ENCODE measurements at regions not wholly inside any gene's neighbourhood (a gene's known extent, or its start where the extent isn't known, plus 50 kb on each side); places are given as distances from the start of the nearest gene placed in this dataset.
"Not testable (repeated sequence)": the region's sequence is repeated elsewhere in the genome, so short reads cannot be mapped to it uniquely, and the experiment has no call there.

DNA sequence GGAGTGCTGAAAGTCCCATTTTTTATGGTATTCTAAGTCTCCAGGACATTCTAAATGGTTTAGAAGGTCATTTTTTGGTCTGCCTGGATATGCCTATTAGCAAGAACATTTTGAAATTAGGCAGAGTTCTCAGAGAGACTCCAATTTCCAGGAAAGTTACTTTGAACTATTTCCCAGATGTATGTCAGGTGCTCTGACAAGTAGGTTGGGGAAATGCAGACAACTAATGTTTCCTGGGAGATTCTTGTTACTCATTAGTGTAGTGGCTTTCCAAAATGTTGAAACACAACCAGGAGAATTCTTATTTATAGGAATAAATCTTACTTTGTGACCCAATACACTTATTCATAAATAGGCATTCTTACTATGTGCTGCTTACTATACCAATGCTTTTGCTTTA is 268.4 kb downstream of the ZNF37A start:
- DNase-seq (ENCODE audit: low read depth in 2 of 2), result not testable (repeated sequence)

DNA sequence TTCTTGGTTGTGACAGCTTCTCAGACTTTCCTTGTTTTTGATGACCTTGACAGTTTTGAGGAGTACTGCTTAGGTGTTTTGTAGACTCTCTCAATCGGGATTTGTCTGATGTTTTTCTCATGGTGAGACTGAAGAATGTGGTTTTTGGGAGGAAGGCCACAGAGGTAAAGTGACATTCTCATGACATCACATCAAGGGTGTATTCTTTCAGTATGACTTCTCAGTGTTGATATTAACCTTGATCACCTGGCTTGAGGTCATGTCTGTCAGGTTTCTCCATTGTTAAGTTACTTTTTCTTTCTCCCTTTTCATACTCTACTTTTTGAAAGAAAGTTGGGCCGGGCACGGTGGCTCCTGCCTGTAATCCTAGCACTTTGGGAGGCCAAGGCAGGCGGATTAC is 269.9 kb downstream of the ZNF37A start:
- DNase-seq (ENCODE audit: low read depth in 2 of 2), result not testable (repeated sequence)

DNA sequence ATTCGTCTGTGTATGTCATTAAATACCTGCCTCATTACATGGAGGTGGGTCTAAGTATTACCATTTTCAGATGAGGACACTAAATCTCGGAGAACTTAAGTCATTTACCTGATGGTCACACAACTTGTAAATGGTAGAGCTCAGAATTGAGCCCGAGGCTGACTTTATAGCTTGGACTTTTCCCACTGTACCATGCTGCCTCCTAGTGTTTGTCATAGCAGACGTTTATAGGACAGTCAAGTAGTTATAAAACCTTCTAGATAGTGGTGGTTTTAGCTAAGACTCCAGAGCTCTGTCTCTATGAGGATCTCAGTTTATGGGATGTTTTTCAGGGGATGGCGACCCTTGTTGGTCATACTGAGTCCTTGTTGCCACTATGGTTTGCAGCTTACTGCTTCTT is 271.8 kb downstream of the ZNF37A start:
- not testable (repeated sequence) for DNase-seq (ENCODE audit: low read depth in 2 of 2)

GRCh38 chr10:38383800-38384199 is 289.7 kb downstream of the ZNF37A start:
- not testable (repeated sequence) for DNase-seq (ENCODE audit: low read depth in 2 of 2)

GRCh38 chr10:38386869-38387268 is 292.7 kb downstream of the ZNF37A start:
- DNase-seq (ENCODE audit: low read depth in 2 of 2), result not testable (repeated sequence)

DNA sequence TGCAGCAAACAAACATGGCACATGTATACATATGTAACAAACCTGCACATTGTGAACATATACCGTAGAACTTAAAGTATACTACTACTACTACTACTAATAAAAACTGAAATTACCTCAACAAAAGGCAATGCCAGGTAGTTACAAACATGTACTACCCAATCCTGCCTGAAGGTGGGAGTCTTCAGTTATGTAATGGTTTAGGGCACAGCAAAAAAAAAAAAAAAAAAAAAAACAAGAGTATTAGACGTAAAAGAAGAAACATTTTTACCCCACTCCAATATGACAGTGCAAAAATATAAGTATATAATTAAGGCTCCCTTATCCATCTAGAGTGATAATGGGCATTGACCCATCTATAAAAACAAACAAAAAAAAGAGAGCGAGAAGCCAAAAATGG is 296.6 kb downstream of the ZNF37A start:
- DNase-seq (ENCODE audit: low read depth in 2 of 2), result not testable (repeated sequence)

- not testable (repeated sequence) for DNase-seq (ENCODE audit: low read depth in 2 of 2)
Measured at GRCh38 chr10:38395465-38395864, 301.3 kb downstream of the ZNF37A start.

GRCh38 chr10:38396178-38396954 is 302.2 kb downstream of the ZNF37A start:
- not testable (repeated sequence) for DNase-seq (ENCODE audit: low read depth in 2 of 2)

DNA sequence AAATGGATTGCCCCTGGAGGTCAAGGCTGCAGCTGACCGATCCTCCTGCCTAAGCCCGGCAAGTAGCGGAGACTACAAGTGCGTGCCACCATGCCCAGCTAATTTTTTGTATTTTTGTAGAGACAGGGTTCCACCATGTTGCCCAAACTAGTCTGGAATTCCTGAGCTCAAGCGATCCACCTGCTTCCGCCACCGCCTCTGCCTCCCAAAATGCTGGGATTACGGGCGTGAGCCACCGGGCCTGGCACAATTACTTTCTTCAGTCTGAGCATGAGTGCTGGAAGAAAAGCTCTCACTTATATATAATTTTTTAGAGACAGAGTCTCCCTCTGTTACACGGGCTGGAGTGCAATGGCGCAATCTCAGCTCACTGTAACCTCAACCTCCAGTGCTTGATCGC is 307.4 kb downstream of the ZNF37A start:
- not testable (repeated sequence) for DNase-seq (ENCODE audit: low read depth in 2 of 2)

DNA sequence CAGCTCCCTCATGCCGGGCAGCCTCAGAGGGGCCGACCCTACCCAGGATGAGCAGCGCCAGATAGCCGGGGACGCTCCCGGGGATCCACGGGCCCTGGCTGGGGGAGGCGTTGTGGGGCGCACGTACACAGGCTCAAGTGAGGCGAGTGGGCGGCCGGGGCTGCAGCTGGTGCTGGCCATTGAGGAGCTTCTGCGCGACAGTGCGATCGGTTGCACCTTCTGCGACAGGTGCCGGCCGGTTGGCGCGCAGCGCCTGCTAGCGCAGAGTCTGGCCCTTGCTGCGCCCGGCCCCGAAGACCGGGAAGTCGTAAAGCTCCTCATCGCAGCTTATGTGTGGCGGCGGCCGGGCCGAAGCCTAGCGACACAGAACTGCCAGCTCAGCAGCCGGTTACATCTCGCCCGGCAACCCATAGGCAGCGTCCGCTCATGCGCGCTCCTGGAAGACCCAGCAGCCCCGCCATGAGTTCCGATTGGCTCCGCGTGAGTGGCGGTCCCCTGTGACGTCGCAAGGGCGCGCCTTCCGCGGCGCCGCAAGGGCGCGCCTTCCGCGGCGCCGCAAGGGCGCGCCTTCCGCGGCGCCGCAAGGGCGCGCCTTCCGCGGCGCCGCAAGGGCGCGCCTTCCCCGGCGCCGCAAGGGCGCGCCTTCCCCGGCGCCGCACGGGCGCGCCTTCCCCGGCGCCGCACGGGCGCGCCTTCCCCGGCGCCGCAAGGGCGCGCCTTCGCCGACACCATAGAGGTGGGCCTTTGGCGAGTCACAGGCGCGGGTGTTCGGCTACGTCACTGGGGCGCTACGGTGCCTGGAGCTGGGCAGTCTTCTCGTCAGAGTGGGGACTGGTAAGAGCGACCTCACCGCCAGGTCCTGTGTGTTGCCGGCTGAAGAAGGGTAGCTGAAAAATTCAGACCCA is 308.6 kb downstream of the ZNF37A start:
- peak; percentile 82 to 86 for DNase-seq (ENCODE audit: low read depth in 2 of 2)

GRCh38 chr10:38403347-38404117 is 309.4 kb downstream of the ZNF37A start:
- DNase-seq (ENCODE audit: low read depth in 2 of 2), result not testable (repeated sequence)

DNA sequence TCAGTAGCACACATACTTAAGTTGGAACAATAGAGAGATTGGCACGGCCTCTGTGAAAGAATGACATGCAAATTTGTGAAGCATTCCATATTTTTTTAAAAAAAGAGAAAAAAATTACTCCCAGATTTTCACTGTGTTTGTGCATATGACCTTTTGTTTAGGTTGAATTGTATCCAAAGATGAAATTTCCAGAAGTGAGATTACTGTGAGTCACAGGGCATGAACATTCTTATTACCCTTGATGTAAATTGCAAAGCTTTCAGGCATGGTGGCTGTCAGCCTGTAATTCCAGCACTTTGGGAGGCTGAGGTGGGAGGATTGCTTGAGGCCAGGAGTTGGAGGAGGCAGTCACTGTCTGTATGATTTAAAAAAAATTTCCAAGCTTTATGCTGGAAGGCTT is 329.5 kb downstream of the ZNF37A start:
- DNase-seq (ENCODE audit: low read depth in 2 of 2), result not testable (repeated sequence)

DNA sequence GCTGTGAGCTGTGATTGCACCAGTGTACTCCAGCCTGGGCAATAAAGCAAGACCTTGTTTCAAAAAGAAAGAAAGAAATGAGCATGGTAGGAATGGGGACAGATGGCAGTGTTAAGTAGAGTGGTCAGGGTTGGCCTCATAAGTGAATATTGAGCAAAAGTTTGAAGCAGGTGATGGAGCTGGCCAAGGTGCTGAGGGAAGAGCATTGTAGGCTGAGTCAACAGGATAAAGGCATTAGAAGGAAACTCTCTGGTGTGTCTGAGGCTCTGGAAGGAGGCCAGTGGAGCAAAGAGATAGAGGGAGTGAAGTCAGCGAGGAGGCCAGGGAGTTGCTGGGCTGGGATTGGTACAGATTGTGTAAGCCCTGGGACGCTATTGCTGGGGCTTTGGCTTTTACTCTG is 336.1 kb downstream of the ZNF37A start:
- DNase-seq (ENCODE audit: low read depth in 2 of 2), result not testable (repeated sequence)

DNA sequence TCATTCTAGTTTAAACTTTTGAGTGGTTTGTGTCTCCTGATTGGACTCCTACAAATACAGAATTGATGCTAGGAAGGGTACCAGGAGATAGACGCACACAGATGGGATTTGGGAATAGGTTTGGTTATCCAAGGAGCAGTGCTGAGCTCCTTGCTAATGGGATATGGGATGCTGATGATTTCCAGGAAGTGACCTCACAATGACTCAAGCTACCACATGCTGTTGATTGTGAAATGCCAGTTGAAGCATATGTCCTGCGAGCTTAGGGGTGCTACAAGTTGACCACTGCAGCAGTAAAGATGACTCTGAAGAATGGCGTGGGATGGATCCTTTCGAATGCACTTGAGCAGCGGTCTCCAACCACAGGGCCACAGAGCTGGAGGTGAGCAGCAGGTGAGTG is 343.2 kb downstream of the ZNF37A start:
- not testable (repeated sequence) for DNase-seq (ENCODE audit: low read depth in 2 of 2)

DNA sequence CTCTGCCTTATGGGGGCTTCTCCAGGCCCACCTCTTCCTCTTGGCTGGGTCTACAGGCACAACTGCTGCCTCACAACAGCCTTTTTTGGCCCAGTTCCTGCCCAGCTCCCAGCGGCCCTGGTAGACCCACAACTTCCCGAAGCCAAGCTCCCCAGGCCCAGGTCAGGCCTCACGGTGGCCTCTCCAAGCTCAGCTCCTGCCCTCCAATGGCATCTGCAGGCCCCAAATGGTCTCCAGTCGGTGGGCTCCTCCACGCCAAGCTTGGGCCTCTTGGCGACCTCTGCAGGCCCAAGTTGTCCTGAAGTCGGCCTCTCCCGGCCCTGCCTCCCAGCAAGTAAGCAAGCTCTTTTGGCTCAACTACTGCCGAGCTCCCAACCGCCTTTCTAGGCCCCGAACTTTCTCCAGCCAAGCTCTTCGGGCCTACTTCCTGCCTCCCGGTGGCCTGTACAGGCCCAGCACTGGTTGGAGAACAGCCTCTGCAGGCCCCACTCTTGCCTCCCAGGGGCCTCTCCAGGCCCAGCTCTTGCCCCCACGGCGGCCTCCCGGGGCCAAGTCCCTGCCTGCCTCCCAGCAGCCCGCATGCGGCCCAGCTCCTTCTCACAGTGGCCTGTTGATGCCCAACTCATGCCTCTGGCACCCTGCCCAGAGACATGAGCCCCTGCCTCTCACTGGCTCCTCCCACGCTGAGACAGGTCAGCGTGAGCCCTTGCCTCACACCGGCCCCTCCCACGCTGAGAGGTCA is 354.6 kb downstream of the ZNF37A start:
- not testable (repeated sequence) for DNase-seq (ENCODE audit: low read depth in 2 of 2)

GRCh38 chr10:38449618-38450017 is 355.5 kb downstream of the ZNF37A start:
- not testable (repeated sequence) for DNase-seq (ENCODE audit: low read depth in 2 of 2)

GRCh38 chr10:38450372-38451057 is 356.4 kb downstream of the ZNF37A start:
- not testable (repeated sequence) for DNase-seq (ENCODE audit: low read depth in 2 of 2)

GRCh38 chr10:38451306-38451967 is 357.3 kb downstream of the ZNF37A start:
- not testable (repeated sequence) for DNase-seq (ENCODE audit: low read depth in 2 of 2)

Measured in stimulated activated CD4-positive, alpha-beta T cell treated with anti-CD3 and anti-CD28 coated beads, Interleukin-12 subunit alpha, Interleukin-12 subunit beta, amount 100 ng/mL, for 24 hours (primary cell).